OCI-LY3 (cell line): ENCODE measurements at regions not wholly inside any gene's neighbourhood (a gene's known extent, or its start where the extent isn't known, plus 50 kb on each side); places are given as distances from the start of the nearest gene placed in this dataset.

Source experiments
- CTCF ChIP-seq: fragments of 200-600, 300-600 bp; sonication (generic); IDR thresholded peaks from 2 replicates; pipeline ENCODE4 v1.5.1; 2014; ENCODE audit warnings: antibody characterized with exemption, low read length, low read depth
- EZH2phosphoT487 ChIP-seq: fragments of 200-600 bp; shearing (Covaris generic); IDR thresholded peaks from 2 replicates; pipeline ENCODE4 v1.6.1; 2018; ENCODE audit warnings: antibody characterized with exemption, mixed run types, low read depth

- TF ChIP-seq CTCF (no peak), EZH2phosphoT487 (no peak)
These were observed 357.9 kb upstream of the TMEM132C start for GRCh38 chr12:127909041-127909440.
